ENCODE measurements at regions not wholly inside any gene's neighbourhood (a gene's known extent, or its start where the extent isn't known, plus 50 kb on each side); places are given as distances from the start of the nearest gene placed in this dataset.

GRCh38 chr3:18633002-18633401 is 207.9 kb upstream of the SATB1 start:
- TF ChIP-seq POLR2A (IDR thresholded peaks at IDR 0.05) = no peak
- TF ChIP-seq, protein P1, sequence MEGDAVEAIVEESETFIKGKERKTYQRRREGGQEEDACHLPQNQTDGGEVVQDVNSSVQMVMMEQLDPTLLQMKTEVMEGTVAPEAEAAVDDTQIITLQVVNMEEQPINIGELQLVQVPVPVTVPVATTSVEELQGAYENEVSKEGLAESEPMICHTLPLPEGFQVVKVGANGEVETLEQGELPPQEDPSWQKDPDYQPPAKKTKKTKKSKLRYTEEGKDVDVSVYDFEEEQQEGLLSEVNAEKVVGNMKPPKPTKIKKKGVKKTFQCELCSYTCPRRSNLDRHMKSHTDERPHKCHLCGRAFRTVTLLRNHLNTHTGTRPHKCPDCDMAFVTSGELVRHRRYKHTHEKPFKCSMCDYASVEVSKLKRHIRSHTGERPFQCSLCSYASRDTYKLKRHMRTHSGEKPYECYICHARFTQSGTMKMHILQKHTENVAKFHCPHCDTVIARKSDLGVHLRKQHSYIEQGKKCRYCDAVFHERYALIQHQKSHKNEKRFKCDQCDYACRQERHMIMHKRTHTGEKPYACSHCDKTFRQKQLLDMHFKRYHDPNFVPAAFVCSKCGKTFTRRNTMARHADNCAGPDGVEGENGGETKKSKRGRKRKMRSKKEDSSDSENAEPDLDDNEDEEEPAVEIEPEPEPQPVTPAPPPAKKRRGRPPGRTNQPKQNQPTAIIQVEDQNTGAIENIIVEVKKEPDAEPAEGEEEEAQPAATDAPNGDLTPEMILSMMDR (IDR thresholded peaks at IDR 0.05) = no peak

Measured in Peyer's patch (tissue), 4 donors.